ENCODE measurements at regions not wholly inside any gene's neighbourhood (a gene's known extent, or its start where the extent isn't known, plus 50 kb on each side); places are given as distances from the start of the nearest gene placed in this dataset.
"Not testable (repeated sequence)": the region's sequence is repeated elsewhere in the genome, so short reads cannot be mapped to it uniquely, and the experiment has no call there.

GRCh38 chr7:13578294-13578693 is 411.2 kb downstream of the ETV1 start:
- DNase-seq: no peak

GRCh38 chr7:13581097-13581496 is 408.4 kb downstream of the ETV1 start:
- DNase-seq: no peak

GRCh38 chr7:13593854-13594253 is 395.6 kb downstream of the ETV1 start:
- no peak for DNase-seq

- no peak for DNase-seq
Measured at GRCh38 chr7:13602036-13602435, 387.4 kb downstream of the ETV1 start.

- no peak for DNase-seq
Measured at GRCh38 chr7:13603016-13603415, 386.4 kb downstream of the ETV1 start.

GRCh38 chr7:13603661-13604060 is 385.8 kb downstream of the ETV1 start:
- no peak for DNase-seq

GRCh38 chr7:13604178-13604577 is 385.3 kb downstream of the ETV1 start:
- DNase-seq: no peak

- no peak for DNase-seq
Measured at GRCh38 chr7:13610372-13610771, 379.1 kb downstream of the ETV1 start.

GRCh38 chr7:13615679-13616078 is 373.8 kb downstream of the ETV1 start:
- no peak for DNase-seq

- DNase-seq: no peak
Measured at GRCh38 chr7:13627455-13627854, 362.0 kb downstream of the ETV1 start.

GRCh38 chr7:13628239-13629001 is 361.0 kb downstream of the ETV1 start:
- DNase-seq: no peak

GRCh38 chr7:13631207-13632049 is 358.0 kb downstream of the ETV1 start:
- not testable (repeated sequence) for DNase-seq

GRCh38 chr7:13633857-13634256 is 355.6 kb downstream of the ETV1 start:
- DNase-seq: no peak

GRCh38 chr7:13639396-13639795 is 350.1 kb downstream of the ETV1 start:
- DNase-seq: no peak

- DNase-seq: no peak
Measured at GRCh38 chr7:13641714-13642113, 347.8 kb downstream of the ETV1 start.

- no peak for DNase-seq
Measured at GRCh38 chr7:13651167-13651566, 338.3 kb downstream of the ETV1 start.

- DNase-seq: no peak
Measured at GRCh38 chr7:13656330-13656729, 333.1 kb downstream of the ETV1 start.

- no peak for DNase-seq
Measured at GRCh38 chr7:13673290-13673689, 316.2 kb downstream of the ETV1 start.

- DNase-seq: no peak
Measured at GRCh38 chr7:13682626-13683025, 306.8 kb downstream of the ETV1 start.

GRCh38 chr7:13687500-13687899 is 302.0 kb downstream of the ETV1 start:
- no peak for DNase-seq

GRCh38 chr7:13692548-13692947 is 296.9 kb downstream of the ETV1 start:
- DNase-seq: no peak

GRCh38 chr7:13702251-13702650 is 287.2 kb downstream of the ETV1 start:
- DNase-seq: no peak

- no peak for DNase-seq
Measured at GRCh38 chr7:13708670-13709069, 280.8 kb downstream of the ETV1 start.
